ENCODE measurements at regions not wholly inside any gene's neighbourhood (a gene's known extent, or its start where the extent isn't known, plus 50 kb on each side); places are given as distances from the start of the nearest gene placed in this dataset.

GRCh38 chr4:183763990-183764754, 105.1 kb downstream of the TRAPPC11 start:
- H3K36me3 Mint-ChIP-seq (ENCODE audit: low read depth) = no peaks in the 10 kb centered on the region; the same call in 2 of the 3 replicates
- no peak overlapping the region for H3K4me2 ChIP-seq
- H3F3A ChIP-seq (replicated peaks; ENCODE audit: low read depth) = no peaks in the 10 kb centered on the region
- no peak overlapping the region for H3K27ac ChIP-seq (ENCODE audit: low read depth)
- peaks cover 8% of the 10 kb centered on the region for H3K27me3 Mint-ChIP-seq (ENCODE audit: insufficient read depth, low read depth, poor library complexity)
- no peak overlapping the region for H3K4me3 ChIP-seq
- H3K27me3 ChIP-seq (ENCODE audit: insufficient read depth) = no peaks in the 10 kb centered on the region
- H3K4me1 ChIP-seq (ENCODE audit: insufficient read depth) = peaks cover 4% of the 10 kb centered on the region; the same call in 1 of the 2 replicates
- peaks cover 7% of the 10 kb centered on the region; the same call in 2 of the 3 replicates for H3K4me1 Mint-ChIP-seq
- H2AFZ ChIP-seq = no peak overlapping the region
- H3K9me3 Mint-ChIP-seq = no peaks in the 10 kb centered on the region
- no peaks in the 10 kb centered on the region for H4K20me1 ChIP-seq (replicated peaks; ENCODE audit: insufficient read depth)
- no peaks in the 10 kb centered on the region for H3K36me3 ChIP-seq (ENCODE audit: insufficient read depth)
- H3K4me3 Mint-ChIP-seq = no peak overlapping the region
- TF ChIP-seq, protein P1, sequence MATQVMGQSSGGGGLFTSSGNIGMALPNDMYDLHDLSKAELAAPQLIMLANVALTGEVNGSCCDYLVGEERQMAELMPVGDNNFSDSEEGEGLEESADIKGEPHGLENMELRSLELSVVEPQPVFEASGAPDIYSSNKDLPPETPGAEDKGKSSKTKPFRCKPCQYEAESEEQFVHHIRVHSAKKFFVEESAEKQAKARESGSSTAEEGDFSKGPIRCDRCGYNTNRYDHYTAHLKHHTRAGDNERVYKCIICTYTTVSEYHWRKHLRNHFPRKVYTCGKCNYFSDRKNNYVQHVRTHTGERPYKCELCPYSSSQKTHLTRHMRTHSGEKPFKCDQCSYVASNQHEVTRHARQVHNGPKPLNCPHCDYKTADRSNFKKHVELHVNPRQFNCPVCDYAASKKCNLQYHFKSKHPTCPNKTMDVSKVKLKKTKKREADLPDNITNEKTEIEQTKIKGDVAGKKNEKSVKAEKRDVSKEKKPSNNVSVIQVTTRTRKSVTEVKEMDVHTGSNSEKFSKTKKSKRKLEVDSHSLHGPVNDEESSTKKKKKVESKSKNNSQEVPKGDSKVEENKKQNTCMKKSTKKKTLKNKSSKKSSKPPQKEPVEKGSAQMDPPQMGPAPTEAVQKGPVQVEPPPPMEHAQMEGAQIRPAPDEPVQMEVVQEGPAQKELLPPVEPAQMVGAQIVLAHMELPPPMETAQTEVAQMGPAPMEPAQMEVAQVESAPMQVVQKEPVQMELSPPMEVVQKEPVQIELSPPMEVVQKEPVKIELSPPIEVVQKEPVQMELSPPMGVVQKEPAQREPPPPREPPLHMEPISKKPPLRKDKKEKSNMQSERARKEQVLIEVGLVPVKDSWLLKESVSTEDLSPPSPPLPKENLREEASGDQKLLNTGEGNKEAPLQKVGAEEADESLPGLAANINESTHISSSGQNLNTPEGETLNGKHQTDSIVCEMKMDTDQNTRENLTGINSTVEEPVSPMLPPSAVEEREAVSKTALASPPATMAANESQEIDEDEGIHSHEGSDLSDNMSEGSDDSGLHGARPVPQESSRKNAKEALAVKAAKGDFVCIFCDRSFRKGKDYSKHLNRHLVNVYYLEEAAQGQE (IDR thresholded peaks at IDR 0.05; ENCODE audit: unreplicated experiment) = no peak
- TF ChIP-seq CREB1 (CRISPR knock-in tag; IDR thresholded peaks at IDR 0.05; ENCODE audit: low read depth) (no peak), ZNF331 (CRISPR knock-in tag; IDR thresholded peaks at IDR 0.05; ENCODE audit: low read depth) (no peak), NANOG (IDR thresholded peaks at IDR 0.05; ENCODE audit: borderline replicate concordance) (no peak), JUNB (IDR thresholded peaks at IDR 0.05; ENCODE audit: unreplicated experiment) (no peak), STAT1 (IDR thresholded peaks at IDR 0.05; ENCODE audit: unreplicated experiment) (no peak), EZH2phosphoT487 (IDR thresholded peaks at IDR 0.05; ENCODE audit: unreplicated experiment) (no peak), CTCF (conservative IDR thresholded peaks at IDR 0.05; ENCODE audit: low read depth in 2 of 2) (no peak), ZNF114 (CRISPR knock-in tag; IDR thresholded peaks at IDR 0.05) (no peak), EZH2 (IDR thresholded peaks at IDR 0.05; ENCODE audit: low read depth, unreplicated experiment) (no peak)
- TF ChIP-seq, protein P2, sequence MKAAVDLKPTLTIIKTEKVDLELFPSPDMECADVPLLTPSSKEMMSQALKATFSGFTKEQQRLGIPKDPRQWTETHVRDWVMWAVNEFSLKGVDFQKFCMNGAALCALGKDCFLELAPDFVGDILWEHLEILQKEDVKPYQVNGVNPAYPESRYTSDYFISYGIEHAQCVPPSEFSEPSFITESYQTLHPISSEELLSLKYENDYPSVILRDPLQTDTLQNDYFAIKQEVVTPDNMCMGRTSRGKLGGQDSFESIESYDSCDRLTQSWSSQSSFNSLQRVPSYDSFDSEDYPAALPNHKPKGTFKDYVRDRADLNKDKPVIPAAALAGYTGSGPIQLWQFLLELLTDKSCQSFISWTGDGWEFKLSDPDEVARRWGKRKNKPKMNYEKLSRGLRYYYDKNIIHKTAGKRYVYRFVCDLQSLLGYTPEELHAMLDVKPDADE (IDR thresholded peaks at IDR 0.05) = no peak
- TF ChIP-seq, protein P3, sequence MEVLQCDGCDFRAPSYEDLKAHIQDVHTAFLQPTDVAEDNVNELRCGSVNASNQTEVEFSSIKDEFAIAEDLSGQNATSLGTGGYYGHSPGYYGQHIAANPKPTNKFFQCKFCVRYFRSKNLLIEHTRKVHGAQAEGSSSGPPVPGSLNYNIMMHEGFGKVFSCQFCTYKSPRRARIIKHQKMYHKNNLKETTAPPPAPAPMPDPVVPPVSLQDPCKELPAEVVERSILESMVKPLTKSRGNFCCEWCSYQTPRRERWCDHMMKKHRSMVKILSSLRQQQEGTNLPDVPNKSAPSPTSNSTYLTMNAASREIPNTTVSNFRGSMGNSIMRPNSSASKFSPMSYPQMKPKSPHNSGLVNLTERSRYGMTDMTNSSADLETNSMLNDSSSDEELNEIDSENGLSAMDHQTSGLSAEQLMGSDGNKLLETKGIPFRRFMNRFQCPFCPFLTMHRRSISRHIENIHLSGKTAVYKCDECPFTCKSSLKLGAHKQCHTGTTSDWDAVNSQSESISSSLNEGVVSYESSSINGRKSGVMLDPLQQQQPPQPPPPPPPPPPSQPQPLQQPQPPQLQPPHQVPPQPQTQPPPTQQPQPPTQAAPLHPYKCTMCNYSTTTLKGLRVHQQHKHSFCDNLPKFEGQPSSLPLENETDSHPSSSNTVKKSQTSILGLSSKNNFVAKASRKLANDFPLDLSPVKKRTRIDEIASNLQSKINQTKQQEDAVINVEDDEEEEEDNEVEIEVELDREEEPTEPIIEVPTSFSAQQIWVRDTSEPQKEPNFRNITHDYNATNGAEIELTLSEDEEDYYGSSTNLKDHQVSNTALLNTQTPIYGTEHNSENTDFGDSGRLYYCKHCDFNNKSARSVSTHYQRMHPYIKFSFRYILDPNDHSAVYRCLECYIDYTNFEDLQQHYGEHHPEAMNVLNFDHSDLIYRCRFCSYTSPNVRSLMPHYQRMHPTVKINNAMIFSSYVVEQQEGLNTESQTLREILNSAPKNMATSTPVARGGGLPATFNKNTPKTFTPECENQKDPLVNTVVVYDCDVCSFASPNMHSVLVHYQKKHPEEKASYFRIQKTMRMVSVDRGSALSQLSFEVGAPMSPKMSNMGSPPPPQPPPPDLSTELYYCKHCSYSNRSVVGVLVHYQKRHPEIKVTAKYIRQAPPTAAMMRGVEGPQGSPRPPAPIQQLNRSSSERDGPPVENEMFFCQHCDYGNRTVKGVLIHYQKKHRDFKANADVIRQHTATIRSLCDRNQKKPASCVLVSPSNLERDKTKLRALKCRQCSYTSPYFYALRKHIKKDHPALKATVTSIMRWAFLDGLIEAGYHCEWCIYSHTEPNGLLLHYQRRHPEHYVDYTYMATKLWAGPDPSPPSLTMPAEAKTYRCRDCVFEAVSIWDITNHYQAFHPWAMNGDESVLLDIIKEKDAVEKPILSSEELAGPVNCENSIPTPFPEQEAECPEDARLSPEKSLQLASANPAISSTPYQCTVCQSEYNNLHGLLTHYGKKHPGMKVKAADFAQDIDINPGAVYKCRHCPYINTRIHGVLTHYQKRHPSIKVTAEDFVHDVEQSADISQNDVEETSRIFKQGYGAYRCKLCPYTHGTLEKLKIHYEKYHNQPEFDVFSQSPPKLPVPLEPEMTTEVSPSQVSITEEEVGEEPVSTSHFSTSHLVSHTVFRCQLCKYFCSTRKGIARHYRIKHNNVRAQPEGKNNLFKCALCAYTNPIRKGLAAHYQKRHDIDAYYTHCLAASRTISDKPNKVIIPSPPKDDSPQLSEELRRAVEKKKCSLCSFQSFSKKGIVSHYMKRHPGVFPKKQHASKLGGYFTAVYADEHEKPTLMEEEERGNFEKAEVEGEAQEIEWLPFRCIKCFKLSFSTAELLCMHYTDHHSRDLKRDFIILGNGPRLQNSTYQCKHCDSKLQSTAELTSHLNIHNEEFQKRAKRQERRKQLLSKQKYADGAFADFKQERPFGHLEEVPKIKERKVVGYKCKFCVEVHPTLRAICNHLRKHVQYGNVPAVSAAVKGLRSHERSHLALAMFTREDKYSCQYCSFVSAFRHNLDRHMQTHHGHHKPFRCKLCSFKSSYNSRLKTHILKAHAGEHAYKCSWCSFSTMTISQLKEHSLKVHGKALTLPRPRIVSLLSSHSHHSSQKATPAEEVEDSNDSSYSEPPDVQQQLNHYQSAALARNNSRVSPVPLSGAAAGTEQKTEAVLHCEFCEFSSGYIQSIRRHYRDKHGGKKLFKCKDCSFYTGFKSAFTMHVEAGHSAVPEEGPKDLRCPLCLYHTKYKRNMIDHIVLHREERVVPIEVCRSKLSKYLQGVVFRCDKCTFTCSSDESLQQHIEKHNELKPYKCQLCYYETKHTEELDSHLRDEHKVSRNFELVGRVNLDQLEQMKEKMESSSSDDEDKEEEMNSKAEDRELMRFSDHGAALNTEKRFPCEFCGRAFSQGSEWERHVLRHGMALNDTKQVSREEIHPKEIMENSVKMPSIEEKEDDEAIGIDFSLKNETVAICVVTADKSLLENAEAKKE (CRISPR knock-in tag; IDR thresholded peaks at IDR 0.05) = no peak
- no peak overlapping the region for H3K27ac Mint-ChIP-seq
- H3K9me2 ChIP-seq (ENCODE audit: insufficient read depth) = no peaks in the 10 kb centered on the region
- DNase-seq (ENCODE audit: low spot score) = no peak
- no peaks in the 10 kb centered on the region for H3K79me2 ChIP-seq (replicated peaks; ENCODE audit: insufficient read depth)
- no peak for ATAC-seq
